SK-N-MC (cell line): ENCODE measurements at regions not wholly inside any gene's neighbourhood (a gene's known extent, or its start where the extent isn't known, plus 50 kb on each side); places are given as distances from the start of the nearest gene placed in this dataset.

ENCODE experiments used
- DNase-seq: peaks from one replicate; pipeline ENCODE4 v3.0.0-alpha.2; 2011; ENCODE audit warnings: low read depth, low spot score
- H3K27ac ChIP-seq: fragments of 200-600 bp; sonication (generic); 2 replicates; pipeline ENCODE4 v1.5.1; 2016; ENCODE audit warnings: mixed run types
- H3K36me3 ChIP-seq: fragments of 200-600 bp; sonication (generic); 2 replicates; pipeline ENCODE4 v1.6.1; 2017; ENCODE audit warnings: antibody characterized with exemption, low read length, mixed read lengths; ENCODE audit not compliant: insufficient read depth
- H3K4me3 ChIP-seq: fragments of 200-600 bp; sonication (generic); 2 replicates; pipeline ENCODE4 v1.5.1; 2016
- H3K9ac ChIP-seq: fragments of 200-600 bp; sonication (generic); 2 replicates; pipeline ENCODE4 v1.8.0; 2017; ENCODE audit warnings: mixed run types, mixed read lengths; ENCODE audit not compliant: insufficient read length
- H3K9me3 ChIP-seq: fragments of 200-600 bp; sonication (generic); 2 replicates; pipeline ENCODE4 v1.6.1; 2017; ENCODE audit warnings: low read depth, mild to moderate bottlenecking, antibody characterized with exemption, low read length, moderate library complexity, mixed read lengths
- EZH2 ChIP-seq: fragments of 200-600 bp; sonication (generic); IDR thresholded peaks from one replicate; pipeline ENCODE4 v1.6.1; 2017; ENCODE audit warnings: antibody characterized with exemption
- FOXP2 ChIP-seq: optimal IDR thresholded peaks from 2 replicates; pipeline ENCODE3; 2011; ENCODE audit warnings: mild to moderate bottlenecking, moderate library complexity; ENCODE audit not compliant: insufficient read depth; ENCODE audit errors: extremely low read length, control extremely low read depth
- POLR2AphosphoS5 ChIP-seq: IDR thresholded peaks from 2 replicates; pipeline ENCODE4 v1.6.1; 2012; ENCODE audit warnings: mild to moderate bottlenecking, low read depth, low read length, borderline replicate concordance

GRCh38 chr10:83127942-83128575 is 1011.2 kb upstream of the GHITM start:
- no peaks in the 10 kb centered on the region for H3K9me3 ChIP-seq
- H3K4me3 ChIP-seq, result no peak overlapping the region
- no peak for TF ChIP-seq POLR2AphosphoS5
- TF ChIP-seq EZH2, result no peak
- no peak for TF ChIP-seq FOXP2
- DNase-seq, result no peak
- H3K9ac ChIP-seq, result no peak overlapping the region
- H3K27ac ChIP-seq, result no peak overlapping the region
- H3K36me3 ChIP-seq, result no peaks in the 10 kb centered on the region

- no peaks in the 10 kb centered on the region for H3K9me3 ChIP-seq
- no peak for DNase-seq
- H3K36me3 ChIP-seq, result no peaks in the 10 kb centered on the region
- TF ChIP-seq FOXP2 (no peak), POLR2AphosphoS5 (no peak), EZH2 (no peak)
- no peak overlapping the region for H3K9ac ChIP-seq
- H3K4me3 ChIP-seq, result no peak overlapping the region
- H3K27ac ChIP-seq, result no peak overlapping the region
These were observed 998.5 kb upstream of the GHITM start for GRCh38 chr10:83140811-83141210.

- no peaks in the 10 kb centered on the region for H3K9me3 ChIP-seq
- no peak for TF ChIP-seq POLR2AphosphoS5
- H3K9ac ChIP-seq, result no peak overlapping the region
- no peak overlapping the region for H3K4me3 ChIP-seq
- no peaks in the 10 kb centered on the region for H3K36me3 ChIP-seq
- H3K27ac ChIP-seq, result no peak overlapping the region
- DNase-seq, result no peak
These were observed 997.2 kb upstream of the GHITM start for GRCh38 chr10:83142074-83142563.

GRCh38 chr10:83144461-83144860 is 994.8 kb upstream of the GHITM start:
- TF ChIP-seq EZH2 (no peak), FOXP2 (no peak), POLR2AphosphoS5 (no peak)
- Histone ChIP-seq H3K9ac (no peak overlapping the region), H3K36me3 (no peaks in the 10 kb centered on the region), H3K27ac (no peak overlapping the region), H3K4me3 (no peak overlapping the region), H3K9me3 (no peaks in the 10 kb centered on the region)
- DNase-seq, result no peak

- no peak overlapping the region for H3K4me3 ChIP-seq
These were observed 985.6 kb upstream of the GHITM start for GRCh38 chr10:83153714-83154113.

GRCh38 chr10:83164156-83164555 is 975.2 kb upstream of the GHITM start:
- Histone ChIP-seq H3K9ac (no peak overlapping the region), H3K36me3 (no peaks in the 10 kb centered on the region), H3K4me3 (no peak overlapping the region), H3K9me3 (no peaks in the 10 kb centered on the region), H3K27ac (no peak overlapping the region)
- no peak for DNase-seq
- TF ChIP-seq EZH2 (no peak), POLR2AphosphoS5 (no peak), FOXP2 (no peak)

More at GRCh38 chr10:83153714-83154113, 985.6 kb upstream of the GHITM start:
- Histone ChIP-seq H3K9me3 (no peaks in the 10 kb centered on the region), H3K27ac (no peak overlapping the region), H3K36me3 (no peaks in the 10 kb centered on the region), H3K9ac (no peak overlapping the region)
- no peak for TF ChIP-seq FOXP2
- TF ChIP-seq EZH2, result no peak
- TF ChIP-seq POLR2AphosphoS5, result no peak
- no peak for DNase-seq

- Histone ChIP-seq H3K4me3 (peak overlapping the region; percentile 2; the same call in 1 of the 2 replicates), H3K9me3 (no peaks in the 10 kb centered on the region)
- DNase-seq, result no peak
These were observed 974.0 kb upstream of the GHITM start for GRCh38 chr10:83165265-83165664.

GRCh38 chr10:83166344-83166743 is 973.0 kb upstream of the GHITM start:
- H3K9ac ChIP-seq, result no peak overlapping the region
- no peak for DNase-seq
- no peak for TF ChIP-seq FOXP2
- TF ChIP-seq EZH2, result no peak
- TF ChIP-seq POLR2AphosphoS5, result no peak

More at GRCh38 chr10:83165265-83165664, 974.0 kb upstream of the GHITM start:
- no peak for TF ChIP-seq FOXP2
- no peak for TF ChIP-seq POLR2AphosphoS5
- no peak for TF ChIP-seq EZH2
- H3K36me3 ChIP-seq, result no peaks in the 10 kb centered on the region
- no peak overlapping the region for H3K9ac ChIP-seq
- no peak overlapping the region for H3K27ac ChIP-seq

GRCh38 chr10:83167081-83167480 is 972.2 kb upstream of the GHITM start:
- TF ChIP-seq FOXP2 (no peak), EZH2 (no peak), POLR2AphosphoS5 (no peak)
- no peaks in the 10 kb centered on the region for H3K36me3 ChIP-seq
- no peak overlapping the region for H3K9ac ChIP-seq
- H3K4me3 ChIP-seq, result no peak overlapping the region
- no peaks in the 10 kb centered on the region for H3K9me3 ChIP-seq
- H3K27ac ChIP-seq, result no peak overlapping the region
- no peak for DNase-seq

More at GRCh38 chr10:83166344-83166743, 973.0 kb upstream of the GHITM start:
- Histone ChIP-seq H3K4me3 (no peak overlapping the region), H3K9me3 (no peaks in the 10 kb centered on the region), H3K27ac (no peak overlapping the region), H3K36me3 (no peaks in the 10 kb centered on the region)
